ENCODE measurements at regions not wholly inside any gene's neighbourhood (a gene's known extent, or its start where the extent isn't known, plus 50 kb on each side); places are given as distances from the start of the nearest gene placed in this dataset.
"Not testable (repeated sequence)": the region's sequence is repeated elsewhere in the genome, so short reads cannot be mapped to it uniquely, and the experiment has no call there.

GRCh38 chr16:22431314-22431713 lies 56.9 kb upstream of the CDR2 start:
- H2AFZ ChIP-seq (ENCODE audit: low read length); H3K27me3 Mint-ChIP-seq (ENCODE audit: low read depth); H3K9ac ChIP-seq (ENCODE audit: extremely low read depth, insufficient read length, low read length); H2BK5ac ChIP-seq (ENCODE audit: insufficient read length, low read length); H3K4me1 ChIP-seq (ENCODE audit: insufficient read depth, low read length); H3K79me2 ChIP-seq (ENCODE audit: insufficient read depth, low read length); H3K79me1 ChIP-seq (ENCODE audit: insufficient read depth, low read depth, low read length, poor library complexity, severe bottlenecking); H2AK5ac ChIP-seq (ENCODE audit: insufficient read length, low read length); H4K20me1 ChIP-seq (ENCODE audit: control insufficient read depth, insufficient read depth, insufficient read length); H3K23me2 ChIP-seq (ENCODE audit: insufficient read length, low read depth, low read length, poor library complexity, severe bottlenecking); H2BK20ac ChIP-seq (ENCODE audit: low read depth, low read length, poor library complexity, severe bottlenecking); H3K27ac ChIP-seq (ENCODE audit: insufficient read length, low read depth, low read length); H4K8ac ChIP-seq (replicated peaks; ENCODE audit: insufficient read length, low read depth, low read length); H3K4me2 ChIP-seq (ENCODE audit: insufficient read depth, insufficient read length, low read length); H2BK120ac ChIP-seq (ENCODE audit: low read depth, low read length, poor library complexity, severe bottlenecking); H3T11ph ChIP-seq (ENCODE audit: low read length); H3K27me3 ChIP-seq (ENCODE audit: insufficient read depth, low read length); H4K5ac ChIP-seq (ENCODE audit: insufficient read length, low read depth, low read length); H3K23ac ChIP-seq (ENCODE audit: insufficient read length, low read depth, low read length); H3K4me1 Mint-ChIP-seq; H3K56ac ChIP-seq (ENCODE audit: insufficient read length, low read depth, low read length); H3K18ac ChIP-seq (ENCODE audit: insufficient read length, low read depth, low read length); H4K91ac ChIP-seq (ENCODE audit: insufficient read length, low read depth, low read length); H3K4ac ChIP-seq (ENCODE audit: low read depth, low read length); H2BK12ac ChIP-seq (ENCODE audit: insufficient read length, low read depth, low read length); H3K4me3 Mint-ChIP-seq; H3K27ac Mint-ChIP-seq; H3K9me3 ChIP-seq (ENCODE audit: control insufficient read depth, low read depth, low read length); H3K9me3 Mint-ChIP-seq; H3K14ac ChIP-seq (ENCODE audit: insufficient read depth, low read length); H2BK15ac ChIP-seq (ENCODE audit: low read depth, low read length): not testable (repeated sequence)
- peak; percentile 6 for DNase-seq
- H3K36me3 Mint-ChIP-seq (ENCODE audit: insufficient read depth in 1 of 3, low read depth in 3 of 3), result peaks cover 12 to 31% (median 20%) of the 10 kb centered on the region in 3 experiments; a peak in 6 of 7 replicates
- no CpG with 5 or more reads among the region's 9 CpGs for WGBS (ENCODE audit: extremely low coverage, insufficient read length, low lambda C conversion rate)

Data from H9 (cell line).